ENCODE measurements at regions not wholly inside any gene's neighbourhood (a gene's known extent, or its start where the extent isn't known, plus 50 kb on each side); places are given as distances from the start of the nearest gene placed in this dataset.

DNA sequence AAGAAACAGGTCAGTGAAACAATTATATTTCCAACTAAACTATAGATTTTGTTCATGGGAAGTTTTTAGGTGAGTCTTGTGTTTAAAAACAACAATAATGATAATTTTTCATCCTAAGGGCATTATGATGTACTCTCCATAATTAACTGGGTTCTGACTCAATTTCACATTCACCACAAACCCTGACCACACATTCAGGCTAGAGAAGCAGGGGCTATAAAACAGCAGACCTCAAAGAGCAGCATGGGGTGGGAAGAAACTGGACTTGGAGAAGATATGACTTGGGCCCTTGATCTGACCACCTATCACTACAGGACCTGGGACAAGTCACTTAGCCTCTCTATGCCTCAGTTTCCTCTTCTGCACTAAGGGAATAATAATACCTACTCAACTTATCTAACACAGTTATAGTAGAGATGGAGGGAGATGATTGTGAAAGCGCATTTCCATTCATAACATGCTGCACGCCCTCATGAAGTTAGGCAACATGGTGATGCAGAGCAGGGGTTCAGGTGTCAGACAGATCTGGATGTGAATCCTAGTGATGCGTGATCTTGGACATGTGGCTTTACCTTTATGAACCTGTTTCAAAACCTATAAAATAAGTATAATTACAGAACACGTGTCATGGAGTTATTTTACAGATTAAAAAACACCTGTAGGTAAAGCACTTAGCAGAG, 63.0 kb upstream of the ACP3 start:
- TF ChIP-seq, protein P1, sequence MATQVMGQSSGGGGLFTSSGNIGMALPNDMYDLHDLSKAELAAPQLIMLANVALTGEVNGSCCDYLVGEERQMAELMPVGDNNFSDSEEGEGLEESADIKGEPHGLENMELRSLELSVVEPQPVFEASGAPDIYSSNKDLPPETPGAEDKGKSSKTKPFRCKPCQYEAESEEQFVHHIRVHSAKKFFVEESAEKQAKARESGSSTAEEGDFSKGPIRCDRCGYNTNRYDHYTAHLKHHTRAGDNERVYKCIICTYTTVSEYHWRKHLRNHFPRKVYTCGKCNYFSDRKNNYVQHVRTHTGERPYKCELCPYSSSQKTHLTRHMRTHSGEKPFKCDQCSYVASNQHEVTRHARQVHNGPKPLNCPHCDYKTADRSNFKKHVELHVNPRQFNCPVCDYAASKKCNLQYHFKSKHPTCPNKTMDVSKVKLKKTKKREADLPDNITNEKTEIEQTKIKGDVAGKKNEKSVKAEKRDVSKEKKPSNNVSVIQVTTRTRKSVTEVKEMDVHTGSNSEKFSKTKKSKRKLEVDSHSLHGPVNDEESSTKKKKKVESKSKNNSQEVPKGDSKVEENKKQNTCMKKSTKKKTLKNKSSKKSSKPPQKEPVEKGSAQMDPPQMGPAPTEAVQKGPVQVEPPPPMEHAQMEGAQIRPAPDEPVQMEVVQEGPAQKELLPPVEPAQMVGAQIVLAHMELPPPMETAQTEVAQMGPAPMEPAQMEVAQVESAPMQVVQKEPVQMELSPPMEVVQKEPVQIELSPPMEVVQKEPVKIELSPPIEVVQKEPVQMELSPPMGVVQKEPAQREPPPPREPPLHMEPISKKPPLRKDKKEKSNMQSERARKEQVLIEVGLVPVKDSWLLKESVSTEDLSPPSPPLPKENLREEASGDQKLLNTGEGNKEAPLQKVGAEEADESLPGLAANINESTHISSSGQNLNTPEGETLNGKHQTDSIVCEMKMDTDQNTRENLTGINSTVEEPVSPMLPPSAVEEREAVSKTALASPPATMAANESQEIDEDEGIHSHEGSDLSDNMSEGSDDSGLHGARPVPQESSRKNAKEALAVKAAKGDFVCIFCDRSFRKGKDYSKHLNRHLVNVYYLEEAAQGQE (IDR thresholded peaks at IDR 0.05; ENCODE audit: low read depth), result no peak
- TF ChIP-seq, protein P2, sequence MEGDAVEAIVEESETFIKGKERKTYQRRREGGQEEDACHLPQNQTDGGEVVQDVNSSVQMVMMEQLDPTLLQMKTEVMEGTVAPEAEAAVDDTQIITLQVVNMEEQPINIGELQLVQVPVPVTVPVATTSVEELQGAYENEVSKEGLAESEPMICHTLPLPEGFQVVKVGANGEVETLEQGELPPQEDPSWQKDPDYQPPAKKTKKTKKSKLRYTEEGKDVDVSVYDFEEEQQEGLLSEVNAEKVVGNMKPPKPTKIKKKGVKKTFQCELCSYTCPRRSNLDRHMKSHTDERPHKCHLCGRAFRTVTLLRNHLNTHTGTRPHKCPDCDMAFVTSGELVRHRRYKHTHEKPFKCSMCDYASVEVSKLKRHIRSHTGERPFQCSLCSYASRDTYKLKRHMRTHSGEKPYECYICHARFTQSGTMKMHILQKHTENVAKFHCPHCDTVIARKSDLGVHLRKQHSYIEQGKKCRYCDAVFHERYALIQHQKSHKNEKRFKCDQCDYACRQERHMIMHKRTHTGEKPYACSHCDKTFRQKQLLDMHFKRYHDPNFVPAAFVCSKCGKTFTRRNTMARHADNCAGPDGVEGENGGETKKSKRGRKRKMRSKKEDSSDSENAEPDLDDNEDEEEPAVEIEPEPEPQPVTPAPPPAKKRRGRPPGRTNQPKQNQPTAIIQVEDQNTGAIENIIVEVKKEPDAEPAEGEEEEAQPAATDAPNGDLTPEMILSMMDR (IDR thresholded peaks at IDR 0.05 in 2 of 3, conservative IDR thresholded peaks at IDR 0.05 in 1 of 3; ENCODE audit: borderline replicate concordance in 1 of 3, insufficient read depth in 1 of 3, low read depth in 2 of 3, low read length in 2 of 3), result no peak
- TF ChIP-seq SIN3A (IDR thresholded peaks at IDR 0.05; ENCODE audit: low read depth), result no peak
- TF ChIP-seq CBX3 (IDR thresholded peaks at IDR 0.05; ENCODE audit: low read depth), result no peak
- no peak for TF ChIP-seq JUND (IDR thresholded peaks at IDR 0.05)
- TF ChIP-seq POLR2AphosphoS5 (IDR thresholded peaks at IDR 0.05; ENCODE audit: low read depth, low read length), result no peak
- TF ChIP-seq EZH2phosphoT487 (IDR thresholded peaks at IDR 0.05; ENCODE audit: borderline replicate concordance), result no peak
- TF ChIP-seq, protein P3, sequence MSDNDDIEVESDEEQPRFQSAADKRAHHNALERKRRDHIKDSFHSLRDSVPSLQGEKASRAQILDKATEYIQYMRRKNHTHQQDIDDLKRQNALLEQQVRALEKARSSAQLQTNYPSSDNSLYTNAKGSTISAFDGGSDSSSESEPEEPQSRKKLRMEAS (IDR thresholded peaks at IDR 0.05), result no peak
- no peak for TF ChIP-seq TCF7L2 (IDR thresholded peaks at IDR 0.05; ENCODE audit: borderline replicate concordance, extremely low read depth, insufficient read depth, insufficient read length)
- no peak for TF ChIP-seq EGR1 (IDR thresholded peaks at IDR 0.05; ENCODE audit: low read depth)

All from HCT116 (cell line).